Osteoblast (primary cell): ENCODE measurements at regions not wholly inside any gene's neighbourhood (a gene's known extent, or its start where the extent isn't known, plus 50 kb on each side); places are given as distances from the start of the nearest gene placed in this dataset.

Experiments used
- DNase-seq: peaks from one replicate; pipeline ENCODE4 v3.0.0; 2011; ENCODE audit warnings: low spot score, mixed read lengths; ENCODE audit not compliant: insufficient read length; ENCODE audit errors: missing footprints
- H2AFZ ChIP-seq: 2 replicates; pipeline ENCODE4 v1.6.0; 2011; ENCODE audit warnings: mild to moderate bottlenecking, low read length
- H3K27ac ChIP-seq: 2 replicates; pipeline ENCODE4 v1.5.1; 2011; ENCODE audit warnings: mild to moderate bottlenecking, low read depth, low read length, moderate library complexity
- H3K27me3 ChIP-seq: 2 replicates; pipeline ENCODE4 v1.6.0; 2012; ENCODE audit warnings: mild to moderate bottlenecking, control low read depth, inconsistent platforms, low read length, moderate library complexity; ENCODE audit not compliant: insufficient read depth
- H3K36me3 ChIP-seq: 2 replicates; pipeline ENCODE4 v1.5.1; 2011; ENCODE audit warnings: mild to moderate bottlenecking, low read length, control low read depth, moderate library complexity; ENCODE audit not compliant: insufficient read depth
- H3K4me1 ChIP-seq: 2 replicates; pipeline ENCODE4 v1.5.1; 2011; ENCODE audit warnings: mild to moderate bottlenecking, low read length, control low read depth, moderate library complexity; ENCODE audit not compliant: insufficient read depth
- H3K4me2 ChIP-seq: 2 replicates; pipeline ENCODE4 v1.6.0; 2011; ENCODE audit warnings: mild to moderate bottlenecking, low read length; ENCODE audit not compliant: insufficient read depth
- H3K4me3 ChIP-seq: fragments of 200-600 bp; sonication (generic); 3 replicates; pipeline ENCODE4 v1.5.1; 2012; ENCODE audit warnings: mild to moderate bottlenecking, low read length, inconsistent platforms; ENCODE audit not compliant: insufficient read depth
- H3K79me2 ChIP-seq: 2 replicates; pipeline ENCODE4 v1.6.0; 2012; ENCODE audit warnings: mild to moderate bottlenecking, low read length, control low read depth, inconsistent platforms; ENCODE audit not compliant: insufficient read depth
- H3K9me3 ChIP-seq: 2 replicates; pipeline ENCODE4 v1.5.1; 2011; ENCODE audit warnings: low read depth, low read length, control low read depth
- H4K20me1 ChIP-seq: 2 replicates; pipeline ENCODE4 v1.6.0; 2012; ENCODE audit warnings: mild to moderate bottlenecking, low read length, control low read depth; ENCODE audit not compliant: insufficient read depth
- CTCF ChIP-seq: IDR thresholded peaks from 2 replicates; pipeline ENCODE4 v1.5.1; 2011; ENCODE audit warnings: mild to moderate bottlenecking, low read depth, low read length, moderate library complexity; ENCODE audit errors: extremely low read depth

- Histone ChIP-seq H3K79me2 (no peaks in the 10 kb centered on the region), H3K9me3 (no peaks in the 10 kb centered on the region), H4K20me1 (no peaks in the 10 kb centered on the region)
Measured at GRCh38 chr13:68473834-68474326, 1243.7 kb upstream of the PCDH9 start.

GRCh38 chr13:68467160-68467559 lies 1237.0 kb upstream of the PCDH9 start:
- H3K9me3 ChIP-seq, result no peaks in the 10 kb centered on the region
- H2AFZ ChIP-seq, result no peak overlapping the region
- TF ChIP-seq CTCF, result no peak
- no peaks in the 10 kb centered on the region for H3K36me3 ChIP-seq
- DNase-seq, result no peak
- H3K27ac ChIP-seq, result no peak overlapping the region
- no peak overlapping the region for H3K4me2 ChIP-seq
- H3K4me3 ChIP-seq, result no peak overlapping the region
- no peaks in the 10 kb centered on the region for H3K79me2 ChIP-seq
- no peaks in the 10 kb centered on the region for H3K4me1 ChIP-seq
- no peaks in the 10 kb centered on the region for H3K27me3 ChIP-seq
- H4K20me1 ChIP-seq, result no peaks in the 10 kb centered on the region

More at GRCh38 chr13:68473834-68474326, 1243.7 kb upstream of the PCDH9 start:
- Histone ChIP-seq H3K27me3 (no peaks in the 10 kb centered on the region), H3K4me1 (no peaks in the 10 kb centered on the region), H3K36me3 (no peaks in the 10 kb centered on the region), H2AFZ (no peak overlapping the region), H3K27ac (no peak overlapping the region), H3K4me3 (no peak overlapping the region), H3K4me2 (no peak overlapping the region)
- no peak for TF ChIP-seq CTCF
- no peak for DNase-seq

GRCh38 chr13:68440874-68441273 lies 1210.7 kb upstream of the PCDH9 start:
- no peaks in the 10 kb centered on the region for H4K20me1 ChIP-seq
- H3K27ac ChIP-seq, result no peak overlapping the region
- peaks cover 4% of the 10 kb centered on the region for H3K9me3 ChIP-seq
- no peaks in the 10 kb centered on the region for H3K36me3 ChIP-seq
- DNase-seq, result no peak
- H3K4me3 ChIP-seq, result no peak overlapping the region
- H3K4me2 ChIP-seq, result no peak overlapping the region
- no peaks in the 10 kb centered on the region for H3K27me3 ChIP-seq
- H3K79me2 ChIP-seq, result no peaks in the 10 kb centered on the region
- TF ChIP-seq CTCF, result no peak
- no peaks in the 10 kb centered on the region for H3K4me1 ChIP-seq
- H2AFZ ChIP-seq, result no peak overlapping the region

- H3K4me3 ChIP-seq, result no peak overlapping the region
- H3K27ac ChIP-seq, result no peak overlapping the region
- no peaks in the 10 kb centered on the region for H3K79me2 ChIP-seq
- H3K27me3 ChIP-seq, result no peaks in the 10 kb centered on the region
- DNase-seq, result no peak
- H2AFZ ChIP-seq, result no peak overlapping the region
- H3K36me3 ChIP-seq, result no peaks in the 10 kb centered on the region
- H3K4me1 ChIP-seq, result no peaks in the 10 kb centered on the region
- H3K9me3 ChIP-seq, result peaks cover under 1% of the 10 kb centered on the region
- no peak overlapping the region for H3K4me2 ChIP-seq
- no peak for TF ChIP-seq CTCF
- H4K20me1 ChIP-seq, result no peaks in the 10 kb centered on the region
Measured at GRCh38 chr13:68439817-68440216, 1209.7 kb upstream of the PCDH9 start.
